Lung (tissue), 11 donors: ENCODE measurements at regions not wholly inside any gene's neighbourhood (a gene's known extent, or its start where the extent isn't known, plus 50 kb on each side); places are given as distances from the start of the nearest gene placed in this dataset.

Experiments
- ATAC-seq: fragments of 200-7000 bp; cut with Tn5 transposase; one replicate; pipeline ENCODE4 v1.9.1; 2020; ENCODE audit warnings: moderate number of reproducible peaks; ENCODE audit not compliant: insufficient read depth, low FRiP score
- DNase-seq, 3 donors: peaks; one replicate each; pipeline ENCODE4 v3.0.0-alpha.2; 2013 to 2017
- H3K27ac ChIP-seq, 2 donors: one replicate each; pipeline ENCODE4 v1.5.1; 2013; ENCODE audit warnings: mild to moderate bottlenecking in 2 of 2, moderate library complexity in 2 of 2, control low read depth in 1 of 2, inconsistent platforms in 1 of 2, low read depth in 1 of 2, low read length in 1 of 2
- H3K27me3 ChIP-seq, 3 donors: one replicate each; pipeline ENCODE4 v1.5.1; 2013; ENCODE audit warnings: low read length in 2 of 3; ENCODE audit not compliant: control insufficient read depth in 3 of 3, insufficient read depth in 3 of 3
- H3K36me3 ChIP-seq, 4 donors: one replicate each; pipeline ENCODE4 v1.5.1; 2013; ENCODE audit warnings: low read length in 4 of 4, mild to moderate bottlenecking in 1 of 4, moderate library complexity in 1 of 4; ENCODE audit not compliant: control insufficient read depth in 4 of 4, insufficient read depth in 4 of 4
- H3K4me1 ChIP-seq, 5 donors: one replicate each; pipeline ENCODE4 v1.5.1; 2013; ENCODE audit warnings: low read length in 5 of 5, mild to moderate bottlenecking in 2 of 5, moderate library complexity in 1 of 5; ENCODE audit not compliant: control insufficient read depth in 5 of 5, insufficient read depth in 5 of 5
- H3K4me3 ChIP-seq: one replicate; pipeline ENCODE4 v1.5.1; 2013; ENCODE audit warnings: mild to moderate bottlenecking, control low read depth, moderate library complexity
- H3K9ac ChIP-seq, 2 donors: one replicate each; pipeline ENCODE4 v1.5.1; 2013; ENCODE audit warnings: low read length in 2 of 2, control low read depth in 1 of 2; ENCODE audit not compliant: insufficient read depth in 1 of 2
- H3K9me3 ChIP-seq, 4 donors: one replicate each; pipeline ENCODE4 v1.5.1; 2013; ENCODE audit warnings: low read length in 3 of 4, mild to moderate bottlenecking in 1 of 4, moderate library complexity in 1 of 4; ENCODE audit not compliant: control insufficient read depth in 4 of 4, insufficient read depth in 3 of 4
- CTCF ChIP-seq: IDR thresholded peaks from 2 replicates; pipeline ENCODE4 v1.5.1; 2012; ENCODE audit warnings: mild to moderate bottlenecking; ENCODE audit errors: control extremely low read depth, extremely low read depth
- WGBS, 2 donors: extraction: QIAGEN DNeasy Blood & Tissue Kit; methylation state at CpG; one replicate each; pipeline ENCODE4 v1.1.7; 2013; 5-methylcytosine and 5-hydroxymethylcytosine counted together
- donor health status: control.
- donor health status: control.
- donor health status: Bipolar disorder and iron deficiency.
- donor health status: healthy.
- donor health status: DM: yes; HTN: yes; CAD: no.

GRCh38 chr18:45335282-45336043 lies 279.8 kb upstream of the SLC14A2 start:
- 82 to 96% methylated on average over 4 of the region's 4 CpGs for WGBS, 2 donors

GRCh38 chr18:45336448-45336847 lies 278.8 kb upstream of the SLC14A2 start:
- TF ChIP-seq CTCF = no peak
- DNase-seq = no peak
- H3K4me3 ChIP-seq = no peak overlapping the region
- no peak overlapping the region for H3K27ac ChIP-seq
- no peak overlapping the region for H3K9ac ChIP-seq
- no peaks in the 10 kb centered on the region for H3K9me3 ChIP-seq
- 91 to 100% methylated on average over 1 of the region's 1 CpG for WGBS, 2 donors
- no peaks in the 10 kb centered on the region for H3K27me3 ChIP-seq
- H3K4me1 ChIP-seq = no peaks in the 10 kb centered on the region
- H3K36me3 ChIP-seq = no peaks in the 10 kb centered on the region
- ATAC-seq = no peak

More at GRCh38 chr18:45335282-45336043, 279.8 kb upstream of the SLC14A2 start:
- no peaks in the 10 kb centered on the region for H3K27me3 ChIP-seq
- no peak overlapping the region for H3K9ac ChIP-seq
- no peaks in the 10 kb centered on the region for H3K4me1 ChIP-seq
- no peaks in the 10 kb centered on the region for H3K9me3 ChIP-seq
- no peak for DNase-seq
- H3K27ac ChIP-seq = no peak overlapping the region
- TF ChIP-seq CTCF = no peak
- no peaks in the 10 kb centered on the region for H3K36me3 ChIP-seq
- H3K4me3 ChIP-seq = no peak overlapping the region
- ATAC-seq = no peak

- Histone ChIP-seq H3K36me3 (no peaks in the 10 kb centered on the region), H3K27ac (no peak overlapping the region), H3K27me3 (no peaks in the 10 kb centered on the region), H3K4me1 (no peaks in the 10 kb centered on the region), H3K4me3 (no peak overlapping the region), H3K9me3 (no peaks in the 10 kb centered on the region), H3K9ac (no peak overlapping the region)
- DNase-seq = no peak
- no peak for ATAC-seq
- WGBS, 2 donors = 80 to 96% methylated on average over 1 of the region's 1 CpG
- TF ChIP-seq CTCF = no peak
These were observed 277.8 kb upstream of the SLC14A2 start for GRCh38 chr18:45337477-45337876.
